Retina (tissue), 1 donor: ENCODE measurements at regions not wholly inside any gene's neighbourhood (a gene's known extent, or its start where the extent isn't known, plus 50 kb on each side); places are given as distances from the start of the nearest gene placed in this dataset.

ENCODE experiments used
- DNase-seq: peaks from one replicate; pipeline ENCODE4 v3.0.0-alpha.2; 2016

- no peak for DNase-seq
These were observed 472.6 kb downstream of the TXNL1 start for GRCh38 chr18:56165601-56166355.

- no peak for DNase-seq
These were observed 475.8 kb downstream of the TXNL1 start for GRCh38 chr18:56162311-56163265.

GRCh38 chr18:56161566-56162260 is 476.7 kb downstream of the TXNL1 start:
- DNase-seq, result no peak

- no peak for DNase-seq
These were observed 479.7 kb downstream of the TXNL1 start for GRCh38 chr18:56158676-56159075.

GRCh38 chr18:56157541-56157940 is 480.9 kb downstream of the TXNL1 start:
- DNase-seq, result no peak

- DNase-seq, result peak; percentile 26
These were observed 485.7 kb downstream of the TXNL1 start for GRCh38 chr18:56152551-56153310.

GRCh38 chr18:56148373-56148772 is 490.0 kb downstream of the TXNL1 start:
- no peak for DNase-seq

GRCh38 chr18:56146565-56146964 is 491.8 kb downstream of the TXNL1 start:
- no peak for DNase-seq

- no peak for DNase-seq
These were observed 496.4 kb downstream of the TXNL1 start for GRCh38 chr18:56142001-56142400.

GRCh38 chr18:56139792-56140254 is 498.6 kb downstream of the TXNL1 start:
- DNase-seq, result no peak

- DNase-seq, result no peak
These were observed 499.0 kb downstream of the TXNL1 start for GRCh38 chr18:56139372-56139771.

- no peak for DNase-seq
These were observed 502.3 kb downstream of the TXNL1 start for GRCh38 chr18:56136105-56136504.

GRCh38 chr18:56130481-56130880 is 507.9 kb downstream of the TXNL1 start:
- no peak for DNase-seq

- no peak for DNase-seq
These were observed 510.1 kb downstream of the TXNL1 start for GRCh38 chr18:56128153-56128791.

- DNase-seq, result no peak
These were observed 510.9 kb downstream of the TXNL1 start for GRCh38 chr18:56127322-56128099.

GRCh38 chr18:56124186-56124585 is 514.2 kb downstream of the TXNL1 start:
- DNase-seq, result no peak

- no peak for DNase-seq
These were observed 516.7 kb downstream of the TXNL1 start for GRCh38 chr18:56121669-56122068.

- DNase-seq, result no peak
These were observed 517.6 kb downstream of the TXNL1 start for GRCh38 chr18:56120782-56121181.

GRCh38 chr18:56119681-56120080 is 518.7 kb downstream of the TXNL1 start:
- no peak for DNase-seq

- DNase-seq, result no peak
These were observed 520.0 kb downstream of the TXNL1 start for GRCh38 chr18:56118422-56118821.
